Suprapubic skin (tissue), 4 donors: ENCODE measurements at regions not wholly inside any gene's neighbourhood (a gene's known extent, or its start where the extent isn't known, plus 50 kb on each side); places are given as distances from the start of the nearest gene placed in this dataset.

ENCODE experiments used
- DNase-seq, 2 donors: peaks; one replicate each; pipeline ENCODE4 v3.0.0-alpha.2; 2019; ENCODE audit warnings: low spot score in 2 of 2
- H3K27ac ChIP-seq: fragments of 200-600 bp; sonication (generic); one replicate; pipeline ENCODE4 v1.5.1; 2019
- H3K27me3 ChIP-seq: fragments of 200-600 bp; sonication (generic); one replicate; pipeline ENCODE4 v1.5.1; 2019
- H3K36me3 ChIP-seq: fragments of 200-600 bp; sonication (generic); one replicate; pipeline ENCODE4 v1.5.1; 2019
- H3K4me1 ChIP-seq: fragments of 200-600 bp; sonication (generic); one replicate; pipeline ENCODE4 v1.5.1; 2019
- H3K4me3 ChIP-seq: fragments of 200-600 bp; sonication (generic); one replicate; pipeline ENCODE4 v1.5.1; 2019; ENCODE audit warnings: mild to moderate bottlenecking
- H3K9me3 ChIP-seq: fragments of 200-600 bp; sonication (generic); one replicate; pipeline ENCODE4 v1.5.1; 2019
- CTCF ChIP-seq, 2 donors: fragments of 200-600 bp in 1 of 2; fragments of 450-650 bp in 1 of 2; sonication (generic) in 1 of 2; IDR thresholded peaks; one replicate each; pipeline ENCODE4 v1.5.1; 2016 to 2019; ENCODE audit warnings: antibody characterized with exemption in 2 of 2, mild to moderate bottlenecking in 1 of 2, moderate library complexity in 1 of 2
- EP300 ChIP-seq: sonication (generic); formaldehyde crosslinking; IDR thresholded peaks from one replicate; pipeline ENCODE4 v1.6.1; 2017; ENCODE audit warnings: antibody characterized with exemption
- POLR2A ChIP-seq, 2 donors: fragments of 450-650 bp; IDR thresholded peaks; one replicate each; pipeline ENCODE4 v1.6.1; 2017; ENCODE audit warnings: antibody characterized with exemption in 2 of 2, mild to moderate bottlenecking in 2 of 2, moderate library complexity in 2 of 2
- POLR2AphosphoS5 ChIP-seq, 3 donors: sonication (generic); formaldehyde crosslinking; IDR thresholded peaks; one replicate each; pipeline ENCODE4 v1.6.1; 2017; ENCODE audit warnings: antibody characterized with exemption in 3 of 3
- WGBS: methylation state at CpG from one replicate; pipeline ENCODE4 v1.1.5; 2018; 5-methylcytosine and 5-hydroxymethylcytosine counted together

- no peak for DNase-seq
- WGBS, result 73% methylated on average over 10 of the region's 10 CpGs
- H3K4me3 ChIP-seq, result peak overlapping the region; percentile 7
- H3K4me1 ChIP-seq, result peaks cover 21% of the 10 kb centered on the region
- H3K27me3 ChIP-seq, result peaks cover 13% of the 10 kb centered on the region
- no peaks in the 10 kb centered on the region for H3K36me3 ChIP-seq
- TF ChIP-seq EP300 (no peak), POLR2AphosphoS5 (IDR thresholded peaks at IDR 0.05) (no peak), CTCF (IDR thresholded peaks at IDR 0.05) (no peak), POLR2A (IDR thresholded peaks at IDR 0.05) (no peak)
- no peaks in the 10 kb centered on the region for H3K9me3 ChIP-seq
- H3K27ac ChIP-seq, result peak overlapping the region; percentile 90
These were observed 585.1 kb downstream of the ZEB2 start for GRCh38 chr2:143934626-143935481.

- H3K4me1 ChIP-seq, result peaks cover 21% of the 10 kb centered on the region
- peaks cover 13% of the 10 kb centered on the region for H3K27me3 ChIP-seq
- no peak overlapping the region for H3K4me3 ChIP-seq
- peak overlapping the region; percentile 90 for H3K27ac ChIP-seq
- H3K9me3 ChIP-seq, result no peaks in the 10 kb centered on the region
- DNase-seq, result no peak
- TF ChIP-seq CTCF (IDR thresholded peaks at IDR 0.05) (no peak), EP300 (no peak), POLR2A (IDR thresholded peaks at IDR 0.05) (no peak), POLR2AphosphoS5 (IDR thresholded peaks at IDR 0.05) (no peak)
- no peaks in the 10 kb centered on the region for H3K36me3 ChIP-seq
These were observed 585.9 kb downstream of the ZEB2 start for GRCh38 chr2:143933946-143934569.

GRCh38 chr2:143930891-143931290 lies 589.0 kb downstream of the ZEB2 start:
- Histone ChIP-seq H3K9me3 (no peaks in the 10 kb centered on the region), H3K27me3 (no peaks in the 10 kb centered on the region), H3K36me3 (no peaks in the 10 kb centered on the region), H3K4me3 (no peak overlapping the region), H3K4me1 (no peaks in the 10 kb centered on the region), H3K27ac (no peak overlapping the region)
- 98% methylated on average over 2 of the region's 2 CpGs for WGBS
- DNase-seq, result no peak
- TF ChIP-seq POLR2A (IDR thresholded peaks at IDR 0.05) (no peak), CTCF (IDR thresholded peaks at IDR 0.05) (no peak), POLR2AphosphoS5 (IDR thresholded peaks at IDR 0.05) (no peak), EP300 (no peak)

GRCh38 chr2:143928613-143929012 lies 591.3 kb downstream of the ZEB2 start:
- H3K27ac ChIP-seq, result no peak overlapping the region
- DNase-seq, result no peak
- H3K4me1 ChIP-seq, result no peaks in the 10 kb centered on the region
- H3K9me3 ChIP-seq, result no peaks in the 10 kb centered on the region
- no peaks in the 10 kb centered on the region for H3K36me3 ChIP-seq
- no peak overlapping the region for H3K4me3 ChIP-seq
- TF ChIP-seq POLR2A (IDR thresholded peaks at IDR 0.05) (no peak), CTCF (IDR thresholded peaks at IDR 0.05) (no peak), EP300 (no peak), POLR2AphosphoS5 (IDR thresholded peaks at IDR 0.05) (no peak)
- WGBS, result 49% methylated on average over 1 of the region's 1 CpG
- no peaks in the 10 kb centered on the region for H3K27me3 ChIP-seq

GRCh38 chr2:143928184-143928583 lies 591.7 kb downstream of the ZEB2 start:
- Histone ChIP-seq H3K4me1 (no peaks in the 10 kb centered on the region), H3K4me3 (no peak overlapping the region), H3K9me3 (no peaks in the 10 kb centered on the region), H3K36me3 (no peaks in the 10 kb centered on the region), H3K27me3 (no peaks in the 10 kb centered on the region), H3K27ac (no peak overlapping the region)
- DNase-seq, result no peak
- TF ChIP-seq POLR2A (IDR thresholded peaks at IDR 0.05), result no peak
- no peak for TF ChIP-seq CTCF (IDR thresholded peaks at IDR 0.05)
- TF ChIP-seq EP300, result no peak
- no peak for TF ChIP-seq POLR2AphosphoS5 (IDR thresholded peaks at IDR 0.05)
- 100% methylated on average over 1 of the region's 1 CpG for WGBS
